Right atrium auricular region (tissue), 2 donors: ENCODE measurements at regions not wholly inside any gene's neighbourhood (a gene's known extent, or its start where the extent isn't known, plus 50 kb on each side); places are given as distances from the start of the nearest gene placed in this dataset.
"Not testable (repeated sequence)": the region's sequence is repeated elsewhere in the genome, so short reads cannot be mapped to it uniquely, and the experiment has no call there.

ENCODE experiments used
- DNase-seq: peaks from one replicate; pipeline ENCODE4 v3.0.0-alpha.2; 2019; ENCODE audit warnings: low spot score
- H3K27ac ChIP-seq, 2 donors: fragments of 200-600 bp; sonication (generic); 1 replicate in 1 of 2; 2 replicates in 1 of 2; pipeline ENCODE4 v1.5.1; 2016 to 2019
- H3K27me3 ChIP-seq, 2 donors: fragments of 200-600 bp; sonication (generic); one replicate each; pipeline versions ENCODE4 v1.5.1 to v1.6.0; 2017 to 2019
- H3K36me3 ChIP-seq: fragments of 200-600 bp; sonication (generic); one replicate; pipeline ENCODE4 v1.5.1; 2016
- H3K4me1 ChIP-seq, 2 donors: fragments of 200-600 bp; sonication (generic); one replicate each; pipeline versions ENCODE4 v1.5.1 to v1.6.0; 2017 to 2019
- H3K4me3 ChIP-seq, 2 donors: fragments of 200-600 bp; sonication (generic); 1 replicate in 1 of 2; 2 replicates in 1 of 2; pipeline ENCODE4 v1.5.1; 2017 to 2019; ENCODE audit warnings: mild to moderate bottlenecking in 1 of 2, moderate library complexity in 1 of 2
- H3K9me3 ChIP-seq, 2 donors: fragments of 200-600 bp; sonication (generic); one replicate each; pipeline ENCODE4 v1.5.1; 2019
- TF ChIP-seq, protein P1 (sequence below), 2 donors: fragments of 200-600 bp; sonication (generic); IDR thresholded peaks; one replicate each; pipeline ENCODE4 v1.5.1; 2019; ENCODE audit warnings: antibody characterized with exemption in 2 of 2

DNA sequence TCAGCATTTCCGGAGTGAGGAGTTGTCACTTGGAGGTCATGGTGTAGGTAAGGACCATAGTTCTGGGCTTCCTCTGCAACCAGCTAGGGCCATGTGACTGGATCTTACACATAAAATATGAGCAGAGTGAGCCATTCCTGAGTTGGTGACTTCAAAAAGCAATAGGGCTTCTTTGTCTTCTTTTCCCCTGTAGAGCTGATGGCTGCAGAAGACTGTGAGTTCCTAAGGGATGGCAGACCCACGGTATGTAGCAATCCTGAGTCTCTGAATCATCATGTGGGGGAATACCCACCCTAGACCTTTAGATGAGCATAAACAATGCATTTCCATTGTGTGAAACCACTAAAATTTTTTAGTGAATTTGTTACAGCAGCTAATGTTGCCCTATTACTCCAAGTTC lies 151.1 kb upstream of the TBX3 start:
- H3K9me3 ChIP-seq = peaks cover 0 to 10% of the 10 kb centered on the region in 2 donors
- H3K4me3 ChIP-seq = no peak overlapping the region
- H3K4me1 ChIP-seq = no peaks in the 10 kb centered on the region
- TF ChIP-seq, protein P1, sequence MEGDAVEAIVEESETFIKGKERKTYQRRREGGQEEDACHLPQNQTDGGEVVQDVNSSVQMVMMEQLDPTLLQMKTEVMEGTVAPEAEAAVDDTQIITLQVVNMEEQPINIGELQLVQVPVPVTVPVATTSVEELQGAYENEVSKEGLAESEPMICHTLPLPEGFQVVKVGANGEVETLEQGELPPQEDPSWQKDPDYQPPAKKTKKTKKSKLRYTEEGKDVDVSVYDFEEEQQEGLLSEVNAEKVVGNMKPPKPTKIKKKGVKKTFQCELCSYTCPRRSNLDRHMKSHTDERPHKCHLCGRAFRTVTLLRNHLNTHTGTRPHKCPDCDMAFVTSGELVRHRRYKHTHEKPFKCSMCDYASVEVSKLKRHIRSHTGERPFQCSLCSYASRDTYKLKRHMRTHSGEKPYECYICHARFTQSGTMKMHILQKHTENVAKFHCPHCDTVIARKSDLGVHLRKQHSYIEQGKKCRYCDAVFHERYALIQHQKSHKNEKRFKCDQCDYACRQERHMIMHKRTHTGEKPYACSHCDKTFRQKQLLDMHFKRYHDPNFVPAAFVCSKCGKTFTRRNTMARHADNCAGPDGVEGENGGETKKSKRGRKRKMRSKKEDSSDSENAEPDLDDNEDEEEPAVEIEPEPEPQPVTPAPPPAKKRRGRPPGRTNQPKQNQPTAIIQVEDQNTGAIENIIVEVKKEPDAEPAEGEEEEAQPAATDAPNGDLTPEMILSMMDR (IDR thresholded peaks at IDR 0.05) = no peak
- H3K36me3 ChIP-seq = no peaks in the 10 kb centered on the region
- H3K27ac ChIP-seq = no peak overlapping the region
- H3K27me3 ChIP-seq = no peaks in the 10 kb centered on the region
- DNase-seq = no peak

DNA sequence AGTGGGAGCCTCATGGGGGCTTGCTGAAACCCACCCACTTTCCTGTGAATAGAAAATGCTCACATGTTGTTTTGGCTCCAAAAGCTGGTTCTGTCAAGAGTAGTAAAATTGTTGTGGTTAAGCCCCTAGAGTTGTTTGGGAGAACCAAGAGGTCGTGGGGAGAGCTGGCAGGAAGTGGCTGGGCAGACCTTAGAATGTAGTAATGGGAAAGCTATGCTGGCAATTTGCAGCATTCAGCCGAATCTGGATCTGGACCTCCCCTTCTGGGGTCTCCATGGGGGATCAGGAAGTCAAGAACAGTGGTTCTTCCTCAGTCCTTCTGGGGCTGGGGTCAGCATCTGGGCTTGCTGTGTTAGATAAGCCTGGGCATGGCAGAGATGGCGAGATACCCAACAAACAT lies 150.6 kb upstream of the TBX3 start:
- Histone ChIP-seq H3K36me3 (no peaks in the 10 kb centered on the region), H3K9me3 (peaks cover 0 to 10% of the 10 kb centered on the region in 2 donors), H3K4me3 (no peak overlapping the region), H3K4me1 (no peaks in the 10 kb centered on the region), H3K27me3 (no peaks in the 10 kb centered on the region), H3K27ac (no peak overlapping the region)
- TF ChIP-seq, protein P1 (IDR thresholded peaks at IDR 0.05) = no peak
- no peak for DNase-seq

DNA sequence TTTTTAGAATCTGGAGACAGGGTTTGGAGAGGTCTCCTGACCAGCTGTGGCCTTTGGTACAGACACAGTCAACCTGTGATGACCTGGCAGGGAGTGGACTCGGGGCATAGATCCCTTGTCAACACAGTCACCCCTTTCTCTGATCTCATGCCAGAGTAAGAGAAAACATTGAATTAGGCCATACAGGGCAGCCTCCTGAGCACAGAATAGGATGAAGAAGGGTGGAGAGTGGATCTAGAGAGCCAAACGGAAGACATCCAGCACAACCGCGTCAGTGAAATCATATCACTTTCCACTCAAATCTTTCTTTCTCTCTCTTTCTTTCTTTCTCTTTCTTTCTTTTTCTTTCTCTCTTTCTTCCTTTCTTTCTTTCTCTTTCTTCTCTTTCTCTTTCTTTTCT lies 145.9 kb upstream of the TBX3 start:
- no peaks in the 10 kb centered on the region for H3K27me3 ChIP-seq
- H3K4me3 ChIP-seq = no peak overlapping the region
- no peaks in the 10 kb centered on the region for H3K36me3 ChIP-seq
- no peak for DNase-seq
- H3K4me1 ChIP-seq = no peaks in the 10 kb centered on the region
- no peaks in the 10 kb centered on the region for H3K9me3 ChIP-seq
- no peak overlapping the region for H3K27ac ChIP-seq
- TF ChIP-seq, protein P1 (IDR thresholded peaks at IDR 0.05) = no peak

DNA sequence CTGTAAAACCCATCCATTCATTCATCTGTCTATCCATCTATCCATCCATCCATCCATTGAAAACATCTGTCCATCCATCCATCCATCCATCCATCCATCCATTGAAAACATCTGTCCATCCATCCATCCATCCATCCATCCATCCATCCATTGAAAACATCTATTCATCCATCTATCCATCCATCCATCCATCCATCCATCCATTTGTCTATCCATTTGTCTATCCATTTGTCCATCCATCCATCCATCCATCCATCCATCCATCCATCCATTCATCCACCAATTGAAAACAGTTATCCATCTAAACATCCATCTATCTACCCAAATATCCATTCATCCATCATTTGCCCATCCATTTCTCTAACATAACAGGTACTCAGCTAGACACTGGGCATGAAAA lies 145.3 kb upstream of the TBX3 start:
- not testable (repeated sequence) for H3K9me3 ChIP-seq, H3K27me3 ChIP-seq, DNase-seq, H3K27ac ChIP-seq, H3K4me3 ChIP-seq, H3K36me3 ChIP-seq, H3K4me1 ChIP-seq

DNA sequence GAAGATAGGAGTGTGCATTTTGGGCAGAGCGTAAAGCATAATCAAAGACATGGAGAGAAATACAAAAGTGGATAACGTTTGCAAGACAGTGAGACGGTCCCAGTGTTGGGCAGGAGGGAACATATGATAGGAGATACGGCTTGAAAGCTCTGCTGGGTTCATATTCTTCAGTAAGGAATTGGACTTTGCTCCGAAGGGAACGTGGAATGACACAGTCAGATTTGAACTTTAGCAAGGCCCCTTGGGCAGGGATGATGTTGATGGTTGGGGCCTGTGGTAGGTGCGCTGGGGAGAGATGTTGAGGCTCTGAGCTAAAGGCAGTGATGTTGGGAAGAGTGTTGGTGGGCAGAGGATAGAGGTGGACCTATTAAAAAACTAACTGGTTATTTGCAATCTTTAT lies 143.5 kb upstream of the TBX3 start:
- Histone ChIP-seq H3K4me3 (no peak overlapping the region), H3K27me3 (no peaks in the 10 kb centered on the region), H3K4me1 (no peaks in the 10 kb centered on the region), H3K36me3 (no peaks in the 10 kb centered on the region), H3K27ac (no peak overlapping the region), H3K9me3 (no peaks in the 10 kb centered on the region)
- no peak for DNase-seq
- TF ChIP-seq, protein P1 (IDR thresholded peaks at IDR 0.05) = no peak

DNA sequence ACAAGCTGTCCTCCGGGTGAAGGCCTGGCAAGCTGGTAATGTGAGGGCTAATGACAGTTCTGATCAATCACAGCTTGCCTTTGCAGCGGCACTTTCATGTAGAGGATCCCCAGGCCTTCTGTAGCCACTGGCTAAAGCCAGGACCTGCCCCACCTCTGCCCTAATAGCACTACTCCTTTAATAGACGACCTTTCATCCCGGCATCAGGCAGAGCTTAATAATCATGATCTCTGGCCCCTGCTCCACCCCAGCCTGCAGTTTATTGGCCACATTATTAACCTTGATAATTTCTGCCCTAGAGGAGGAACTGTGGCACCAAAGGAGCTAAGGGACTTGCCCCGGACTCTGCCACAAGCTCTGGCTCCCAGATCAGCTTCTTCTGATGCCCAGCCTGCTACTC lies 142.3 kb upstream of the TBX3 start:
- TF ChIP-seq, protein P1 (IDR thresholded peaks at IDR 0.05) = no peak
- Histone ChIP-seq H3K27me3 (no peaks in the 10 kb centered on the region), H3K36me3 (no peaks in the 10 kb centered on the region), H3K27ac (no peak overlapping the region), H3K4me1 (no peaks in the 10 kb centered on the region), H3K4me3 (no peak overlapping the region), H3K9me3 (no peaks in the 10 kb centered on the region)
- no peak for DNase-seq
